ENCODE measurements at regions not wholly inside any gene's neighbourhood (a gene's known extent, or its start where the extent isn't known, plus 50 kb on each side); places are given as distances from the start of the nearest gene placed in this dataset.
A peak's percentile ranks its signal among the peaks of the same experiment; 100 is the strongest.

- Histone ChIP-seq H3K9ac (ENCODE audit: extremely low read depth, low read length, poor library complexity, severe bottlenecking) (no peak overlapping the region), H3K9me3 (ENCODE audit: control insufficient read depth, low read length) (peaks cover 28% of the 10 kb centered on the region), H3K27ac (ENCODE audit: low read depth, low read length) (no peak overlapping the region), H3K4me1 (ENCODE audit: control insufficient read depth, insufficient read depth, low read length) (peaks cover 8% of the 10 kb centered on the region), H3K36me3 (ENCODE audit: control insufficient read depth, insufficient read depth, low read length) (no peaks in the 10 kb centered on the region), H3K4me3 (ENCODE audit: low read length) (no peak overlapping the region), H3K27me3 (ENCODE audit: control insufficient read depth, insufficient read depth, low read length, poor library complexity, severe bottlenecking) (no peaks in the 10 kb centered on the region)
- Mint-ChIP-seq H3K27ac (no peak overlapping the region), H3K4me3 (no peak overlapping the region), H3K9me3 (peaks cover 28% of the 10 kb centered on the region), H3K27me3 (ENCODE audit: insufficient read depth) (no peaks in the 10 kb centered on the region), H3K4me1 (peaks cover 23% of the 10 kb centered on the region), H3K36me3 (ENCODE audit: low read depth) (peaks cover 31% of the 10 kb centered on the region)
- DNase-seq: no peak
- TF ChIP-seq, protein P1, sequence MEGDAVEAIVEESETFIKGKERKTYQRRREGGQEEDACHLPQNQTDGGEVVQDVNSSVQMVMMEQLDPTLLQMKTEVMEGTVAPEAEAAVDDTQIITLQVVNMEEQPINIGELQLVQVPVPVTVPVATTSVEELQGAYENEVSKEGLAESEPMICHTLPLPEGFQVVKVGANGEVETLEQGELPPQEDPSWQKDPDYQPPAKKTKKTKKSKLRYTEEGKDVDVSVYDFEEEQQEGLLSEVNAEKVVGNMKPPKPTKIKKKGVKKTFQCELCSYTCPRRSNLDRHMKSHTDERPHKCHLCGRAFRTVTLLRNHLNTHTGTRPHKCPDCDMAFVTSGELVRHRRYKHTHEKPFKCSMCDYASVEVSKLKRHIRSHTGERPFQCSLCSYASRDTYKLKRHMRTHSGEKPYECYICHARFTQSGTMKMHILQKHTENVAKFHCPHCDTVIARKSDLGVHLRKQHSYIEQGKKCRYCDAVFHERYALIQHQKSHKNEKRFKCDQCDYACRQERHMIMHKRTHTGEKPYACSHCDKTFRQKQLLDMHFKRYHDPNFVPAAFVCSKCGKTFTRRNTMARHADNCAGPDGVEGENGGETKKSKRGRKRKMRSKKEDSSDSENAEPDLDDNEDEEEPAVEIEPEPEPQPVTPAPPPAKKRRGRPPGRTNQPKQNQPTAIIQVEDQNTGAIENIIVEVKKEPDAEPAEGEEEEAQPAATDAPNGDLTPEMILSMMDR (conservative IDR thresholded peaks at IDR 0.05): no peak
- 96 to 100% methylated on average over 2 of the region's 2 CpGs for WGBS, 2 experiments (ENCODE audit: insufficient coverage in 1 of 2, insufficient read length in 1 of 2)
Measured at GRCh38 chr3:72421786-72422185, 426.5 kb downstream of the SHQ1 start.

- 92% methylated on average over 2 to 3 of the region's 3 CpGs for WGBS, 2 experiments (ENCODE audit: insufficient coverage in 1 of 2, insufficient read length in 1 of 2)
- Histone ChIP-seq H3K4me3 (ENCODE audit: low read length) (no peak overlapping the region), H3K27me3 (ENCODE audit: control insufficient read depth, insufficient read depth, low read length, poor library complexity, severe bottlenecking) (no peaks in the 10 kb centered on the region), H3K9me3 (ENCODE audit: control insufficient read depth, low read length) (peaks cover 28% of the 10 kb centered on the region), H3K9ac (ENCODE audit: extremely low read depth, low read length, poor library complexity, severe bottlenecking) (no peak overlapping the region), H3K4me1 (ENCODE audit: control insufficient read depth, insufficient read depth, low read length) (peaks cover 3% of the 10 kb centered on the region), H3K27ac (ENCODE audit: low read depth, low read length) (no peak overlapping the region), H3K36me3 (ENCODE audit: control insufficient read depth, insufficient read depth, low read length) (no peaks in the 10 kb centered on the region)
- H3K36me3 Mint-ChIP-seq (ENCODE audit: low read depth): peaks cover 31% of the 10 kb centered on the region
- no peaks in the 10 kb centered on the region for H3K27me3 Mint-ChIP-seq (ENCODE audit: insufficient read depth)
- peaks cover 19% of the 10 kb centered on the region for H3K4me1 Mint-ChIP-seq
- TF ChIP-seq, protein P1 (conservative IDR thresholded peaks at IDR 0.05): no peak
- no peak overlapping the region for H3K4me3 Mint-ChIP-seq
- H3K9me3 Mint-ChIP-seq: peaks cover 28% of the 10 kb centered on the region
- H3K27ac Mint-ChIP-seq: no peak overlapping the region
- no peak for DNase-seq
Measured at GRCh38 chr3:72421126-72421525, 427.1 kb downstream of the SHQ1 start.

DNA sequence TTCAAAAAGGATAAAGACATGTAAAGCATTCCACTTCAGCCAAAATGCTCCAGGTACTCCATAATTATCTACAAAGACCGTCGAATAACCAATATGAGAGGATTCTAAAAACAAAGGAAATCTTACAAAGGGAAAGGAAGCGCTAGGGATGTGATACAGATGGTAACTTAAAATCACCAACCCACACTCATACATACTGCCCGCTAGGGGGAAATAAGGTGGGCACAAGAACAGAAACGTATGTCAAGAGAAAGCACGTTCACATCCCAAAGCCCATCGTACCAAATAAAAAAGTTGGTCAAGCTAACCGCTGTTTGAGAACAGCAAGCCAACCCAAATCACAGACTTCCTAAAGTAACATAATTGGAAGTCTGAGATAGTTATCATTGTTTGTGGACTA is 429.4 kb downstream of the SHQ1 start:
- WGBS, 2 experiments (ENCODE audit: insufficient coverage in 1 of 2, insufficient read length in 1 of 2): 91 to 100% methylated on average over 1 to 7 of the region's 8 CpGs
- TF ChIP-seq, protein P1 (conservative IDR thresholded peaks at IDR 0.05): peak; percentile 64

More for the DNA sequence above, 429.4 kb downstream of the SHQ1 start:
- H3K4me3 Mint-ChIP-seq: no peak overlapping the region
- Histone ChIP-seq H3K27me3 (ENCODE audit: control insufficient read depth, insufficient read depth, low read length, poor library complexity, severe bottlenecking) (no peaks in the 10 kb centered on the region), H3K27ac (ENCODE audit: low read depth, low read length) (no peak overlapping the region), H3K36me3 (ENCODE audit: control insufficient read depth, insufficient read depth, low read length) (no peaks in the 10 kb centered on the region), H3K9me3 (ENCODE audit: control insufficient read depth, low read length) (peaks cover 28% of the 10 kb centered on the region), H3K4me3 (ENCODE audit: low read length) (no peak overlapping the region), H3K4me1 (ENCODE audit: control insufficient read depth, insufficient read depth, low read length) (no peaks in the 10 kb centered on the region), H3K9ac (ENCODE audit: extremely low read depth, low read length, poor library complexity, severe bottlenecking) (no peak overlapping the region)
- H3K9me3 Mint-ChIP-seq: peaks cover 28% of the 10 kb centered on the region
- no peaks in the 10 kb centered on the region for H3K27me3 Mint-ChIP-seq (ENCODE audit: insufficient read depth)
- peaks cover 10% of the 10 kb centered on the region for H3K4me1 Mint-ChIP-seq
- H3K36me3 Mint-ChIP-seq (ENCODE audit: low read depth): peaks cover 28% of the 10 kb centered on the region
- no peak for DNase-seq
- no peak overlapping the region for H3K27ac Mint-ChIP-seq
